GM12878 (cell line): ENCODE measurements at regions not wholly inside any gene's neighbourhood (a gene's known extent, or its start where the extent isn't known, plus 50 kb on each side); places are given as distances from the start of the nearest gene placed in this dataset.

Experiments used
- CUX1 ChIP-seq: IDR thresholded peaks from 2 replicates; pipeline ENCODE4 v1.6.1; 2012; ENCODE audit warnings: improper control_type of control experiment, low read depth, low read length; ENCODE audit not compliant: insufficient replicate concordance
- POLR2AphosphoS5 ChIP-seq: IDR thresholded peaks from 2 replicates; pipeline ENCODE4 v1.6.1; 2011; ENCODE audit warnings: mild to moderate bottlenecking, low read length, inconsistent platforms
- SKIL ChIP-seq: fragments of 450-650 bp; IDR thresholded peaks from 2 replicates; pipeline ENCODE4 v1.6.1; 2017; ENCODE audit warnings: mild to moderate bottlenecking, low read depth, inconsistent platforms; ENCODE audit not compliant: poor library complexity, severe bottlenecking
- SMAD1 ChIP-seq: fragments of 450-650 bp; IDR thresholded peaks from 2 replicates; pipeline ENCODE4 v1.6.1; 2018; ENCODE audit warnings: mild to moderate bottlenecking, low read depth; ENCODE audit not compliant: partially characterized antibody
- TF ChIP-seq, protein P1 (sequence below): fragments of 450-650 bp; IDR thresholded peaks from 2 replicates; pipeline ENCODE4 v1.6.1; 2016; ENCODE audit warnings: mild to moderate bottlenecking, moderate library complexity, borderline replicate concordance
- TF ChIP-seq, protein P2 (sequence below): fragments of 450-650 bp; IDR thresholded peaks from 2 replicates; pipeline ENCODE4 v1.6.1; 2016; ENCODE audit warnings: mild to moderate bottlenecking
- TF ChIP-seq, protein P3 (sequence below): IDR thresholded peaks from 2 replicates; pipeline ENCODE4 v1.6.1; 2012; ENCODE audit warnings: low read length, inconsistent platforms

DNA sequence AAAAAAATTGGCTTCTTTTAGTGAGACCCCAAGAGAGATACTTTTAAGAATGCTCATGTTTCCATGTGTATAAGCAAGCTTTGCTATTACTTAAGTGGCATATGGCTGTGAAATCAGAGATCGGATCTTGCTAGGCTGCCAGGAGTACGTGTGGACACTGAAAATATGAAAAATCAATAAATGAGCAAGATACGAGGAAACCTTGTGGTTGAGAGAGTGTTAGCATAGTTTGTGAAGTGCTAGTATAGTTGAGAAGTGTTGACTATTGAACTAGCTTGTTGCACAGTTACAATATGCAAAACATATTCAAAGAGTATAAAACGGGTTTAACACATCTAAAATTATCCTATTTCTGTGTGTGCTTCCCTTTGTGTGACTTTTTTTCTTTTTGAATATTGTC is 230.9 kb upstream of the NOVA1 start (continued):
- TF ChIP-seq, protein P1, sequence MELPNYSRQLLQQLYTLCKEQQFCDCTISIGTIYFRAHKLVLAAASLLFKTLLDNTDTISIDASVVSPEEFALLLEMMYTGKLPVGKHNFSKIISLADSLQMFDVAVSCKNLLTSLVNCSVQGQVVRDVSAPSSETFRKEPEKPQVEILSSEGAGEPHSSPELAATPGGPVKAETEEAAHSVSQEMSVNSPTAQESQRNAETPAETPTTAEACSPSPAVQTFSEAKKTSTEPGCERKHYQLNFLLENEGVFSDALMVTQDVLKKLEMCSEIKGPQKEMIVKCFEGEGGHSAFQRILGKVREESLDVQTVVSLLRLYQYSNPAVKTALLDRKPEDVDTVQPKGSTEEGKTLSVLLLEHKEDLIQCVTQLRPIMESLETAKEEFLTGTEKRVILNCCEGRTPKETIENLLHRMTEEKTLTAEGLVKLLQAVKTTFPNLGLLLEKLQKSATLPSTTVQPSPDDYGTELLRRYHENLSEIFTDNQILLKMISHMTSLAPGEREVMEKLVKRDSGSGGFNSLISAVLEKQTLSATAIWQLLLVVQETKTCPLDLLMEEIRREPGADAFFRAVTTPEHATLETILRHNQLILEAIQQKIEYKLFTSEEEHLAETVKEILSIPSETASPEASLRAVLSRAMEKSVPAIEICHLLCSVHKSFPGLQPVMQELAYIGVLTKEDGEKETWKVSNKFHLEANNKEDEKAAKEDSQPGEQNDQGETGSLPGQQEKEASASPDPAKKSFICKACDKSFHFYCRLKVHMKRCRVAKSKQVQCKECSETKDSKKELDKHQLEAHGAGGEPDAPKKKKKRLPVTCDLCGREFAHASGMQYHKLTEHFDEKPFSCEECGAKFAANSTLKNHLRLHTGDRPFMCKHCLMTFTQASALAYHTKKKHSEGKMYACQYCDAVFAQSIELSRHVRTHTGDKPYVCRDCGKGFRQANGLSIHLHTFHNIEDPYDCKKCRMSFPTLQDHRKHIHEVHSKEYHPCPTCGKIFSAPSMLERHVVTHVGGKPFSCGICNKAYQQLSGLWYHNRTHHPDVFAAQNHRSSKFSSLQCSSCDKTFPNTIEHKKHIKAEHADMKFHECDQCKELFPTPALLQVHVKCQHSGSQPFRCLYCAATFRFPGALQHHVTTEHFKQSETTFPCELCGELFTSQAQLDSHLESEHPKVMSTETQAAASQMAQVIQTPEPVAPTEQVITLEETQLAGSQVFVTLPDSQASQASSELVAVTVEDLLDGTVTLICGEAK = no peak
- TF ChIP-seq SKIL = no peak
- TF ChIP-seq POLR2AphosphoS5 = no peak
- TF ChIP-seq SMAD1 = no peak
- no peak for TF ChIP-seq CUX1
- TF ChIP-seq, protein P2, sequence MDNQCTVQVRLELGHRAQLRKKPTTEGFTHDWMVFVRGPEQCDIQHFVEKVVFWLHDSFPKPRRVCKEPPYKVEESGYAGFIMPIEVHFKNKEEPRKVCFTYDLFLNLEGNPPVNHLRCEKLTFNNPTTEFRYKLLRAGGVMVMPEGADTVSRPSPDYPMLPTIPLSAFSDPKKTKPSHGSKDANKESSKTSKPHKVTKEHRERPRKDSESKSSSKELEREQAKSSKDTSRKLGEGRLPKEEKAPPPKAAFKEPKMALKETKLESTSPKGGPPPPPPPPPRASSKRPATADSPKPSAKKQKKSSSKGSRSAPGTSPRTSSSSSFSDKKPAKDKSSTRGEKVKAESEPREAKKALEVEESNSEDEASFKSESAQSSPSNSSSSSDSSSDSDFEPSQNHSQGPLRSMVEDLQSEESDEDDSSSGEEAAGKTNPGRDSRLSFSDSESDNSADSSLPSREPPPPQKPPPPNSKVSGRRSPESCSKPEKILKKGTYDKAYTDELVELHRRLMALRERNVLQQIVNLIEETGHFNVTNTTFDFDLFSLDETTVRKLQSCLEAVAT = no peak
- TF ChIP-seq, protein P3, sequence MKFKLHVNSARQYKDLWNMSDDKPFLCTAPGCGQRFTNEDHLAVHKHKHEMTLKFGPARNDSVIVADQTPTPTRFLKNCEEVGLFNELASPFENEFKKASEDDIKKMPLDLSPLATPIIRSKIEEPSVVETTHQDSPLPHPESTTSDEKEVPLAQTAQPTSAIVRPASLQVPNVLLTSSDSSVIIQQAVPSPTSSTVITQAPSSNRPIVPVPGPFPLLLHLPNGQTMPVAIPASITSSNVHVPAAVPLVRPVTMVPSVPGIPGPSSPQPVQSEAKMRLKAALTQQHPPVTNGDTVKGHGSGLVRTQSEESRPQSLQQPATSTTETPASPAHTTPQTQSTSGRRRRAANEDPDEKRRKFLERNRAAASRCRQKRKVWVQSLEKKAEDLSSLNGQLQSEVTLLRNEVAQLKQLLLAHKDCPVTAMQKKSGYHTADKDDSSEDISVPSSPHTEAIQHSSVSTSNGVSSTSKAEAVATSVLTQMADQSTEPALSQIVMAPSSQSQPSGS = no peak
